ENCODE measurements at regions not wholly inside any gene's neighbourhood (a gene's known extent, or its start where the extent isn't known, plus 50 kb on each side); places are given as distances from the start of the nearest gene placed in this dataset.
A peak's percentile ranks its signal among the peaks of the same experiment; 100 is the strongest.
"Not testable (repeated sequence)": the region's sequence is repeated elsewhere in the genome, so short reads cannot be mapped to it uniquely, and the experiment has no call there.

DNA sequence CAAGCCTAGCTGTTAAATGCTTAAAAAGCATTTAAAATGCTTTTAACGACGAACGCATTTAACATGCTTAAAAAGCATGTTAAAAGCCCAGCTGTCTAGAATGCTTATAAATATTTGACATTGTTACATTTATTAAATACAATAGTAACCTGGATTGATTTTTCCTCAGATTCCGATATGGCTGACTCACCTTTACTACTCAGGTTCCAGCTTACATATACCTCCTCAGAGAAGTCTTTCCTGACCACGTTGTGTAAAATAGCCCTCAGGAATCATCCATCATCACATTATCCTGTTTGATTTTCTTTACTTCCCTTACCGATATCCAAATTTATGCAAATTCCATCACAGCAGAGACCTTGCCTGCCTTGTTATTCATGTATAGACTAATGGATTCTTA is 51.4 kb downstream of the SLC41A2 start:
- no peak for DNase-seq

DNA sequence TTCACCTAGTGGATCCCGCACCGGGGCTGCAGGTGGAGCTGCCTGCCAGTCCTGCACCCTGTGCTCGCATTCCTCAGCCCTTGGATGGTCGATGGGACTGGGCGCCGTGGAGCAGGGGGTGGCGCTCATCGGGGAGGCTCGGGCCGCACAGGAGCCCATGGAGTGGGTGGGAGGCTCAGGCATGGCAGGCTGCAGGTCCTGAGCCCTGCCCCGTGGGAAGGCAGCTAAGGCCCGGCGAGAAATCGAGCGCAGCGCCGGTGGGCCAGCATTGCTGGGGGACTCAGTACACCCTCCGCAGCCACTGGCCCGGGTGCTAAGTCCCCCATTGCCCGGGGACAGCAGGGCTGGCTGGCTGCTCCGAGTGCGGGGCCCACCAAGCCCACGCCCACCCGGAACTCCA is 52.6 kb downstream of the SLC41A2 start:
- DNase-seq, result not testable (repeated sequence)

DNA sequence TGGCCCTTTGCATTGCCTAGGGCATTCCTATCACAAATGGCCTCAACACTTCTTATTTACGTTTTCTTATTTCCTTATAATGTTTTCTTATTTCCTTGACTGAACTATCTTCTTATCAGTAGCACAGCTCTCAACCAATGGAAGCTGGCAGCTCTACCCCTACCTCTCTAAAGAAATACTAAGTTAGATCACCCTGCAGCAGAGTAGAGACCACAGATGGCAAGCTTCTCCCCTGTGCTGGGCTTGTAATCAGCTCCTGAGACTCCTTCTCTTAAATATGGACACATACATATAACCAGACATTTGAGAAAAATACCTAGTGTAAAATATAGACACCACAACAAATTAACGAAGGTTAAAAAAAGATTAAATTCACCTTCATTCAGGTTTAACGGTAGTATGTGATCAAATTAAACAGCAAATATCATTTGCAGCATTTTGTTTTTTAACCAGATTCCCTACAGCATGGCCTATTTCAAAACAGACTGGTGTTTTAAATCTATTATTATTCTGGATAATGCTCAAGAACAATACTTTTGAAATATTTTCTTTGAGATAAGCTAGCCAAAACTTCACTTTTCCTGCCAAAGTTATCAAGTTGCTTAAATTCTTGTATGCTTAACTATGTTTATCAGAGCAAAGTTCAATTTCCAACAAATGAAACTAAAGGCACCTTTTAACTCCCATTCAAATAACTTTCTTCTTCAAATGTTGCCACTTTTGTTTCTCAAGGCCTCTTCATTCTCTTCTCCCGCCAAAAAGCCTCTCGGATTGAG is 54.3 kb downstream of the SLC41A2 start:
- DNase-seq, result no peak

DNA sequence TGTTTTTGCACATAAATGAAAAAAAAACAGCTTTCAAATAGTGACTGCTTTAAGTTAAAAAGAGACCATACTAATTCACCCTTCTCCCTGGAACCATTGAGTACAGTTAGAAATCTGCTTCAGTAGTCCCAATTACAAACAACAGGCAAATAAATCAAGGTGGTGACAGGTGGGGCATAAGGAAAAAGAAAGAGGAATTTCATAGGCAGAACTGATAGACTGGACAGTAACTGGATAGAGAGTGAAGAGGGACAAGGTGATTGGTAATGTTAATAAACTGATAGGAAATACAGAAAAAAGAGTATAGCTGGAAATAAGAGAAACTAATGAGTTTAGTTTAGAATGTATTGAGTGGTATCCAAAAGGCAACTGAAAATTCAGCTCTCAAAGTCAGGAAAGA is 56.0 kb downstream of the SLC41A2 start:
- no peak for DNase-seq

DNA sequence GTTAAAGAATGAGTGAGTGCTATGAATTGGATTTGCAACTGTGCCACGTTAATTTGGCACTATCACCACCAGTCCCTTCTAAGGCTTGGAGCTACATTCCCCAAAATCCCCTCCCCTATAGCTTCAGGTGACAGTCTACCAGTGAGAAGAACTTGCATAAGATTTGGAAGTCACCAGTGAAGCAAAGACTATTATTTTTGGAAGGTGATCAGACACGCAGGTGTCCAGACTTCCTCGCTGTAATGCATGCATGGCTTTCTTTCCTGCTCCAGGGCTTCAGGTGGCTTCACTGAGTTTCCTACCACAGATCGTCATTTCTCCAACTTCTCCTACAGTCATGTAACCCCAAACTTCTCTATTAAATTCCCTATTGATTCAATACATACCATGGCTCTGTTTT is 61.4 kb downstream of the SLC41A2 start:
- no peak for DNase-seq

DNA sequence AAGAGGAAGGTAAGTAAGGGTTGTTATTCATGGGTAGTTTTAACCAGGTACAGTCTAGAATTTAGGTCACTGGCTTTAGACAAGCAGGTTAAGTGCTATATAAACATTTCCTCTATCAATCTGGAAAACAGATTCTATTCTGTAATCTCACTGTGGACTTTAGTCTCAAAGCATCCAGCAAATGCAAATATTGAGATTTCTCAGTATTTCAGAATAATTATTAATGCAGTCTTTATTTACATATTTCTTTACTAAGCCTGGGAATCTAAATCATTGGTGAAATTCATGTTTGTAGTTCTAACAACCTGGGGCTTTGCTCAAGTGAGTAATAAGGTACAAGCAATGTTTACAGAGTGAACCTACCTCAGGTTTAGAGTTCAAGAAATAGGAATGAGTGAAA is 61.9 kb downstream of the SLC41A2 start:
- no peak for DNase-seq

DNA sequence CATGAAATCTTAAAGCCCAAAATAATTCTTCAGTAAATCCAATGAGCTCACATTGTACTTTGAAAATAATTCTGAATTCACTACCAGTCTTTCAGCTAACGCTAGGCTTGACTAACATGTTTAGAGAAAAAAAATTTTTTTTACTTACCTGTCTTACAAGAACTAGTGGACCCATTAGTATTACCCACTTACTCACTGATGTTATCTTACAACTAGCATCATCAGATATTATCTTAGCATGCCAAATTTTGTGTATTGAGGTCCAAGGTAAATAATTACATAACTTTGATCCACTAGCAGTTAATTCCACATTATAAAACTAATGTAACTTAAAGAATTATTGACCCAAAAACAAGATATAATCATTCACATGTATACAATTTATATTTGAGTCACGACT is 62.7 kb downstream of the SLC41A2 start:
- DNase-seq, result no peak

DNA sequence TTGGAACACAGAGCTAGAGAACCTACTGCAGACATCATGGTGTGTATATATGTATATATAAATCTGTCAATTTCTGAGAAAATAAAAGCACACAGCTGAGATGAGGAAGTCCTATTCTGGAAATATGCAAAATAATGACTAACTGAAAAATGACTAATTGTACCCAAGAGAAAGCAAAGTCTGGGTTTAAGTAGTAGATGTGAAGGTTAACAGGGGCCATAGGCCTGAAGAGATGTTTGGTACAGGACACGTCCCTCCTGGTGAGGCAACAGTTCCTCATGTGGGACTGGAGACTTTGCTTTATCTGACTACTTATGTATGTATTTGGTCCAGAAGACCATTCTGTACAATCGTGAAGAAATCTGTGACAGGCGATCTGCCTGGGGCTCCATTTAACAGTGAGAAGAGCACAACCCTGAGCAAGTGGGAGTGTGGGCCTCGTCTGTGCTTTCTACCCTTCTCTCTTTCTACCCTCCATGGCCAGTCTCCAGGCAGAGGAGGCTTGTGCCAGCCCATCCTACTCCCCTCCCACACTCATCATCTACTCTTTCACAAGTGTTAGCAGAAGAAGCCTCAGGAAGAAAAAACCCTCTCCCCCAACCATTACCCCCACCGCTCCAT is 67.5 kb downstream of the SLC41A2 start:
- DNase-seq, result no peak

DNA sequence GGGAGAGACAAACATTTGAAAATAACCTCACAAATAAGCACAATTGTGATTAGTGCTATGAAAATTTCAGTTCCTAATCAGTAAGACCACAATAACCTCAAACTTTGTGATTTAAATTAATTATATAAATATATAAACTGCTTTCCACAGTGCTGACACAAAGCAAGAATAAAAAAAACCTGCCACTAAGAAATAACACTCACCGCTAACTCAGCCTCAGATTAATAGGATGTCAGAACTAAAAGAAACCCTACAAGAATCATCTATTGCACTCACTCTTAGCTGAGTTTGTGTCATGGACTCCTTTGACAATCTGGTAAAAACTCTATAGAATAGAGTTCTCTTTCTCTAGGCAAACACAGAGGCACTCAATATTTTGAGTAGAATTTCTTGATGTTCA is 68.4 kb downstream of the SLC41A2 start:
- DNase-seq, result no peak

DNA sequence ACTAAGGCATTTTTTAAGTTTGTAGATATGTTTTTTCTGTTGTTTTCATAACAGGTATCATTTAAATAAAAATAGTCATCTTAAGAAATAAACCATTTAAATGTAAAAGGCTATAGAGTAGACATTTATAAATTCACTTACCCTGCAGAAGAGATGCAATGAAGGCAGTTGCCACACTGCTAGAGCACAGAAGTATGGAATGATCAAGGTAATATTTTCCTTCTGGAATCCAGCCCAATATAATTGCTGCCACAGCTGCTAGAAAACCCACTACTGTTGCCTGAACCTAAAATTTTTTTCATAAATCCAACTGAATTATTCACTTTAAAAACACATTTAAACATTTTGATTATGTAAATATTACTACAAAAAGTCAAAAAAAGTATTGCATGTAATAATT is 69.2 kb downstream of the SLC41A2 start:
- no peak for DNase-seq

DNA sequence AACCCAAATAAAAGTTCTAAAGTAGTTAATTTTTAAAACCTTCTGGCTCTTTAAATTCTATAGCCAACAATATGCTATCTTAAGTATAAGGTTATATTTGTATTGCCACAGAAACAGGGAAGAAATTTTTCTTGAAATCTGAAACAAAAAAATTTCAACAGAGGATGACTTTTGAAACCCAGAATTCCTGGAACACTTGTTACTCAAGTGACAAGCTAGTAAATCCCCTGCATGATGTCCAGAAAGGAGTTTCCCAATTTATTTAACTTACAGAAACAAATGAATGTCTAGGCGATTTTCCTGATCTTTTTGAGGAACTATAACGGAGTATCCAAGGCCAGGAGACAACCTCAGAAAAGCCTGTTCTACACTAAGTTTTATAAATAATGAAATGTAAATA is 69.6 kb downstream of the SLC41A2 start:
- DNase-seq, result no peak

DNA sequence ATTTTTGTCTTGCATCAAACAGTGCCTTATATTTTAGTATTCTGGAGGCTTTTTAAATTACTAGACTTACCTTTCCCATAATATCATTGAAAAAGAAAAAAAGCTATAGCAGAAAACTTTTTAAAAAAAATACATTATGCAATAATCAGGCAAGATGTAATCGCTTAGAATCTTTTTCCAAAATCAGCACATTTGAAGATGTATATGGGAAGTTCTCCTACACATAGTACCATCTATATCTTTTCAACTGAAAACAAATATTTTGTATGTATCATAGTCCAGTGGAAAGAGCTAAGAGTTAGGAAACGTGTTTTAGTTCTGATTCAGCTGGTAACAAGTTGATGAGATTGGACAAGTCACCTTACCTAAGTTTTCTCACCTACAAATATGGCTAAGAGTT is 70.6 kb downstream of the SLC41A2 start:
- DNase-seq, result no peak

DNA sequence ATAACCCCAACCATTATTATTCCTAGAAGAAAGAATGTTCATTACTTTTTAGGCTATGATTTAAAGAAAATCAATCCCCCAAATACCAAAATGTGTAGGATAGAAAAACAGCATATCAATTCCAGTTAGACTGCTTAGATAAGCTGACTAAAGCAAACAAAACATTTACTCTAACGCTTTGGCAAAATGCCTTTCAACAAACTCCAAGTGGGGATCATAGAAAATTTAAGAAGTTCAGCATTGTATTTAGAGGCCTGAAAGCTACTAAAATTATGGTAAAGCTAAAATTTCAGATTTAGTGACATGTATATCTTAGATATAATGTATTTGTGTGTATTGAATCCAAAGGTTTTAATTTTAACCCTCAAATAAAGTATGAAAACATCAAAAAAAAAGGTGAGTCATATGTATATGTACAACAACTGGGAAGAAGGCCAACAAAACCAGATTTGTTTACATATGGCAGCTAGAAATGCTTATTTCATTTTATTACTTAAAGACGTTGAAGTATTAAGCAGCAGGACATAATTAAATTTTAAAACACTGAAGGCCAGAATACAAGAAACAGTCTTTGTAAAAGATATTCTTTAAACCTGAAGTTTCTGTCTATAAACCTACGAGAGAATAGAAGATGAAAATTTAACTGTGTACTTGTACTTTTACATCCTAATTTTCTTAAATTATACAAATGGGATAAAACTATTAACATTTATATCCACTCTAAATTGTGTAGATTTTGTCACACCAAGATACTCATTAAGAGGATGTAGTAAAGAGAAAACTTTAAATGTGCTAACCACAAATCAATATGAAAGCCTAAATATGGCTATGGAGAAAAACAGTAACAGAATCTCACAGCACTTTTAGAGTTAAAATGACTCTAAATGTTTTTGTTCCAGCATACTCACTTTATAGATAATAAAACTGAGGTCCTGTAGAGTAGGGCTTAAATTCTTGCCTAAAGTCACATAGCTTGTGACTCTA is 71.4 kb downstream of the SLC41A2 start:
- DNase-seq, result no peak

DNA sequence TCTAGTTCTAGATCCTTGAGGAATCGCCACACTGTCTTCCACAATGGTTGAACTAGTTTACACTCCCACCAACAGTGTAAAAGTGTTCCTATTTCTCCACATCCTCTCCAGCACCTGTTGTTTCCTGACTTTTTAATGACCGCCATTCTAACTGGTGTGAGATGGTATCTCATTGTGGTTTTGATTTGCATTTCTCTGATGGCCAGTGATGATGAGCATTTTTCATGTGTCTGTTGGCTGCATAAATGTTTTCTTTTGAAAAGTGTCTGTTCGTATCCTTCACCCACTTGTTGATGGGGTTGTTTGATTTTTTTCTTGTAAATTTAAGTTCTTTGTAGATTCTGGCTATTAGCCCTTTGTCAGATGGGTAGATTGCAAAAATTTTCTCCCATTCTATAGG is 79.2 kb downstream of the SLC41A2 start:
- DNase-seq, result not testable (repeated sequence)

DNA sequence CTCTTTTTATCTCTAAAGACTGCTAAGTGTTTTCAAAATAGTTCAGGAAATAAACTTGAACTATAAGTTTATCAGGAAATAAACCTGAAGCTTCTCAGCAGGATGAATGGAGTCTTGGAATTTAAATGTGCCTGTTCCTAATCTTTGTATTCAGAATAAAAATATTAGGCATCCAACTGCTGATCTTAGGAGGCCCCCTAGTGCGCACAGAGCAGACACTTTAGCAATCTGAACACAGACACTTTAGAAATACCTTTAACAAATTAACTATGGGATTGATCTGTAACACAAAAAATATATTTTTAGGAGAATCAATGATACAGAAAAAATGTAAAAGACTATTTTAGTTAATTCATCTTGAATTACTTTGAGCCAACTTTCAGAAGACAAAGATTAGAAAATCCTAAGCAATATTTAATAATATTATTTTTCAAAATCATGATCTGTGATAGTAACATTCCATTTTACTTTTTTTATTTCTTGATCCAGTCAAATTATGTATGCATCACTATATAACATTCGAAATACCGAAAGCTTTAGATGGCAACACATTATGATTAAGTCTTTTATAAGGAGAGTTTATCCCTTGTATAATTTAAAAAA is 80.9 kb downstream of the SLC41A2 start:
- DNase-seq, result peak in 4 of 14 donors; percentile 2 to 21 (median 4)

DNA sequence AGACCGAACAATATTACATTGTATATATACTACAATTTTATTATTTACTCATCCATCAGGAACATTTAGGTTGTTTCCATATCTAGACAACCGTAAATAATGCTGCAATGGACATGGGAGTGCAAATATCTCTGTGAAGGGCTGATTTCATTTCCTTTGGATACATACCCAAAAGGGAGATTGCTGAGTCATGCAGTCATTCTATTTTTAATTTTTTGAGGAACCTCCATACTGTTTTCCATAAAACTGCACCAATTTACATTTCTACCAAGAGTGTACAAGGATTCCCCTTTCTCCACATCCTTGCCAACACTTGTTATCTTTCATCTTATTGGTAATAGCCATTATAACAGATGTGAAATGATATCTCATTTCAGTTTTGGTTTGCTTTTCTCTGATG is 84.7 kb downstream of the SLC41A2 start:
- DNase-seq, result no peak

DNA sequence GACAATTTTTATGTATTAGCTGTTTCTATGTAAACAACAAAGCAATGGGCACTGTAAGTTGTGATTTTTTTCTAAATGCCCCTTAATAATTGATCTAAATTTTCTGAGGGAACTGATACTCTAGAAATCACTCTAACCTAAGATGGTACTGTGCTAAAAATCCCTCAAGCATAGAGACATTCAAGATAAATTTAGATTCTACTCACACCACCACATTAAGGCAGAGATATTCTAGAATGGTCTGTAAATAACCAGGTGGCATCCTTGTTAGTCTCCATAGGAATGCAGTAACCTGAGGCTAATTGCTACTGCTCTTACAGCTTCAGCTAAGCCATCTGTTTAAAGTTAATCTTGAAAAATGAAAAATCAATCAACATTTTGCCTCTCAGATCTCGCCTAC is 87.3 kb downstream of the SLC41A2 start:
- no peak for DNase-seq

DNA sequence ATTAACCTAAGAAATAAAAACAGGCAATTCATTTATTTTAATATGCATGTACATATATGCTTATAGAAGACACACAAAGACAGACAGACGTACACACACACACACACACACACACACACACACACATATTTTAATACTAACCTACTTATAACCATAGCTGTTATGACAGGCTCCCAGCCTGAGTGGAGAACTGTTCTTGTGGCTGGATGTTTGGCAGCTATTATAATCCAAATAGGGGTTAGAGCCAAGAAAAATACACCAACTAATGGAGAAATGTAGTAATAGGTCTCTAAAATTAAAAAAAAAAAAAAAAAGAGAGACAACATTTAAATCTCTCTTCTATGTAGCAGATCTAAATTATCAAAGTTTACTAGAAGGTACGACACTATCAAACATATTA is 91.8 kb downstream of the SLC41A2 start:
- no peak for DNase-seq

DNA sequence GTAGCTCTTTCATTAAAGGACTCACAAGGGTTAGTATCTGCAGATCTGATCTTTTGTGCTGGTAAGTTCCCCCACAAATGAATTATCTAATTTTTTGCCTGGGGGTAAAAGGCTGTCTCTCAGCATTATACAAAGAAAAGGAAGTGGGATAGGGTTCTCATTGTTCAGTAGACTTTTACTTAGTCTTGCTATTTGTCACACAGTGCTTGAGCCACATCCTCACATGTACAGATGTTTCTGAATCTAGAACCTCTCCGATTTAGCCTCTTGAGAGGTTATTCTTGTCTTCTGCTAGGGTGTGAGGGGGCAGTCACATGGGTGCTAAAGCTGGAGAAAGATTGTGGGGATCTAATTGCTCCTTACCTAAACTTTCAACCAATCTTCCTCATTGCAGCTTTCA is 93.0 kb downstream of the SLC41A2 start:
- DNase-seq, result no peak

DNA sequence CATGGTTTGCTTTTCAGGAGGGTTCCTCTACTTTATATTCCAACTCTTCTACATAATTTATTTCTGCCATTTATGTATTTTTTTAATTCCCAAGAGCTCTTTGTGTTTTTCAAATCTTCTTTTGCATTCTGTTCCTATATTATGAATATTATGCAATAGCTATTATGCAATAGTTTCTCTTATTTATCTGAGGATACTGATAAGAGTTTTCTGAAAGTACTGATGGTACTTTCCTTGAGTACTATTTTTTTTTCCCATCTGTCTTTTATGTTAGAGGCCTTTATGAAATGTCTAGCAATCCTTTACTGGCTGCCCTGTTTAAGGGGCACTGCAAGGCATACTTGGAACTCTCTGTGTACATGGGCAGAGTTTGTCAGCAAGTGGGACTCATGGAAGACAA is 93.4 kb downstream of the SLC41A2 start:
- DNase-seq, result no peak

DNA sequence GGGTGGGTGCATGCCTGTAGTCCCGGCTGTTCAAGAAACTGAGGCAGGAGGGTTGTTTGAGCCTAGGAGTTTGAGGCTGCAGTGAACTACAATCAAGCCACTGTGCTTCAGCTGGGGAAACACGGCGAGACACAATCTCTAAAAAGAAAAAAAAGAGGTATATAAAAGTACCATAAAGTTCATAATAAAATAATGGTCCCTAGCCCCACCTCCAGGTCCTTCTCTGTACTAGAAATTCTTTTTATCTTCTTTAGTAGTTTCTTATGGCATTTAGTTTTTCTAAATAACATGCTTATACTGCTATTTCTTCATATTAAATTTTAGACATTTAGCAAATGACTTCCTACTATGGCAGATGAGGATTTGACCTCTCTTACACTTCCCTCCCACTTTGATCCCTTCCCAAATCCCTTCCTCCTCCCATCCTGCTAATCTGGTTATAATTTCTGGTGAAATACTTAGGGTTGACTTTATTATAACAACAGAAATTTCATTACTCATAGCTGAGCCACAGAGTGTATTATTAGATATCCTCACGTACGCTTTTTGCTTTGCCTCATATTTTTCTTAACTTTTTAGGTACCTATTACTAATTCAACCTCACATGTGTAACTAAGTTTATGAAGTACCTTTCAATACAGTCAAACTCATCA is 94.7 kb downstream of the SLC41A2 start:
- no peak for DNase-seq

Measured in C1 segment of cervical spinal cord (tissue), 14 donors.